ENCODE measurements at regions not wholly inside any gene's neighbourhood (a gene's known extent, or its start where the extent isn't known, plus 50 kb on each side); places are given as distances from the start of the nearest gene placed in this dataset.

DNA sequence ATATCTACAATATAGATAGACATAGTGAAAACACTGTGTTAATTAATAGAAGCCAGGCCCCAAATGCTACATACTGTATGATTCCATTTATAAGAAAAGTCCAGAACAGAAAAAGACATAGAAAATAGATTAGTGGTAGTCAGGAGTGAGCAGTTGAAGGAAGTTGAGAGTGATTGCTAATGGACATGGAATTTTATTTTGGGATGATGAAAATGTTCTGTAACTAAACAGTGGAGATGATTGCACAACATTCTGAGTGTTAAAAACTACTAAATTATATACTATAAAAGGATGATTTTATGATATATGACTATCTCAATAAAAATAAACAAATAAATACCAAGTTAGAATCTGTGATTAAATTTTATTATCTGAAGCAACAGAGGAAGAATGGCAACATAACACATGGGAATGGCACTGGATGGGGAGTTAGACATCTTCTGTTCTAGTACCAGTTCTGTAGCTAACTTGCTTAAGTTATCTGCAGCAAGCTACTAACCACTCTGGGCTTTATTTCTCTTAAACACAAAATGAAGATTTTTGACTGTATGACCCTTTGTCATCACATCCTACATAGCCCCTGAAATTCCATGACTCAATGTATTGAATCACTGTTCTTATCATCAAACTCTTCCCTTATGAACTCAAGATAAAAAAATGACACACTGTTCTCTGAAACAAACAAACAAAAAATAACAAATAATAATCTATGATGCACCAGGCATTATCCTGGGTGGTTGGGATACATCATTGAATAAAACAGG, 612.7 kb downstream of the TBL1XR1 start:
- H3K79me2 ChIP-seq (ENCODE audit: insufficient read depth, low read length), result no peaks in the 10 kb centered on the region
- no peaks in the 10 kb centered on the region for H4K20me1 ChIP-seq (ENCODE audit: insufficient read depth, low read length)
- H3K4me2 ChIP-seq (ENCODE audit: low read length), result no peak overlapping the region
- H3K4me1 Mint-ChIP-seq (ENCODE audit: low read depth, unreplicated experiment), result peaks cover 8% of the 10 kb centered on the region
- no peaks in the 10 kb centered on the region for H3K36me3 ChIP-seq (ENCODE audit: insufficient read depth, low read length)
- no peak overlapping the region for H3K4me3 ChIP-seq (ENCODE audit: insufficient read depth, low read depth, low read length)
- no peak overlapping the region for H3K9ac ChIP-seq (ENCODE audit: low read length)
- H3K36me3 Mint-ChIP-seq (ENCODE audit: low read depth, unreplicated experiment), result no peaks in the 10 kb centered on the region
- no peaks in the 10 kb centered on the region for H3K27me3 Mint-ChIP-seq (ENCODE audit: low read depth, unreplicated experiment)
- no peak overlapping the region for H3K27ac ChIP-seq (ENCODE audit: low read depth, low read length)
- no peaks in the 10 kb centered on the region for H3K4me1 ChIP-seq (ENCODE audit: insufficient read depth, low read length)
- H3K9me3 ChIP-seq (ENCODE audit: insufficient read depth, low read depth, low read length), result no peaks in the 10 kb centered on the region
- H3K27me3 ChIP-seq (ENCODE audit: insufficient read depth, low read length), result no peaks in the 10 kb centered on the region
- H3K4me3 Mint-ChIP-seq (ENCODE audit: unreplicated experiment), result no peak overlapping the region
- peak; percentile 27 for DNase-seq (ENCODE audit: low read depth)
- FAIRE-seq, result no peak
- peaks cover 3% of the 10 kb centered on the region for H3K9me3 Mint-ChIP-seq (ENCODE audit: unreplicated experiment)
- H2AFZ ChIP-seq (ENCODE audit: low read depth, low read length), result no peak overlapping the region
- H3K27ac Mint-ChIP-seq (ENCODE audit: unreplicated experiment), result no peak overlapping the region
- TF ChIP-seq EZH2 (IDR thresholded peaks at IDR 0.05; ENCODE audit: insufficient read depth, low read length), result no peak
- TF ChIP-seq, protein P1, sequence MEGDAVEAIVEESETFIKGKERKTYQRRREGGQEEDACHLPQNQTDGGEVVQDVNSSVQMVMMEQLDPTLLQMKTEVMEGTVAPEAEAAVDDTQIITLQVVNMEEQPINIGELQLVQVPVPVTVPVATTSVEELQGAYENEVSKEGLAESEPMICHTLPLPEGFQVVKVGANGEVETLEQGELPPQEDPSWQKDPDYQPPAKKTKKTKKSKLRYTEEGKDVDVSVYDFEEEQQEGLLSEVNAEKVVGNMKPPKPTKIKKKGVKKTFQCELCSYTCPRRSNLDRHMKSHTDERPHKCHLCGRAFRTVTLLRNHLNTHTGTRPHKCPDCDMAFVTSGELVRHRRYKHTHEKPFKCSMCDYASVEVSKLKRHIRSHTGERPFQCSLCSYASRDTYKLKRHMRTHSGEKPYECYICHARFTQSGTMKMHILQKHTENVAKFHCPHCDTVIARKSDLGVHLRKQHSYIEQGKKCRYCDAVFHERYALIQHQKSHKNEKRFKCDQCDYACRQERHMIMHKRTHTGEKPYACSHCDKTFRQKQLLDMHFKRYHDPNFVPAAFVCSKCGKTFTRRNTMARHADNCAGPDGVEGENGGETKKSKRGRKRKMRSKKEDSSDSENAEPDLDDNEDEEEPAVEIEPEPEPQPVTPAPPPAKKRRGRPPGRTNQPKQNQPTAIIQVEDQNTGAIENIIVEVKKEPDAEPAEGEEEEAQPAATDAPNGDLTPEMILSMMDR (IDR thresholded peaks at IDR 0.05; ENCODE audit: insufficient read depth, low read depth, low read length), result no peak

DNA sequence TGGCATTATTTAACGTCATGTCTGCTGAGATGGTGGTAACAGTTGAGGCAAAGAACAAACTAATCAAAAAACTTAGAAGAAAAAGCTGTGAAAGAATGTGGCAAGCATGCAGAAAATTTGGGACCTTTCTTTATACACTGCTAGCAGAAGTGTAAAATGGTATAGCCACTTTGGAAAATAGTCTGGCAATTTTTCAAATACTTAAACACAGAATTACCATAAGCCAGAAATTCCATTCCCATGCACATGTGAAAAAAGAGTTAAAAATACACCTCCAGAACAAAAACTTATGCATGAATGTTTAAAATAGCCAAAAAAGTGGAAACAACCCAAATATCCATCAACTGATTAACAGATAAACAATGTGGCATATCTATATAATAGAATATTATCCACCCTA, 613.3 kb downstream of the TBL1XR1 start:
- Histone ChIP-seq H3K4me3 (ENCODE audit: insufficient read depth, low read depth, low read length) (no peak overlapping the region), H3K4me1 (ENCODE audit: insufficient read depth, low read length) (no peaks in the 10 kb centered on the region), H3K4me2 (ENCODE audit: low read length) (no peak overlapping the region), H3K27ac (ENCODE audit: low read depth, low read length) (no peak overlapping the region), H3K9ac (ENCODE audit: low read length) (no peak overlapping the region), H2AFZ (ENCODE audit: low read depth, low read length) (no peak overlapping the region), H3K9me3 (ENCODE audit: insufficient read depth, low read depth, low read length) (no peaks in the 10 kb centered on the region), H4K20me1 (ENCODE audit: insufficient read depth, low read length) (no peaks in the 10 kb centered on the region), H3K79me2 (ENCODE audit: insufficient read depth, low read length) (no peaks in the 10 kb centered on the region), H3K27me3 (ENCODE audit: insufficient read depth, low read length) (no peaks in the 10 kb centered on the region), H3K36me3 (ENCODE audit: insufficient read depth, low read length) (no peaks in the 10 kb centered on the region)
- FAIRE-seq, result no peak
- peaks cover 9% of the 10 kb centered on the region for H3K4me1 Mint-ChIP-seq (ENCODE audit: low read depth, unreplicated experiment)
- no peaks in the 10 kb centered on the region for H3K36me3 Mint-ChIP-seq (ENCODE audit: low read depth, unreplicated experiment)
- H3K27ac Mint-ChIP-seq (ENCODE audit: unreplicated experiment), result no peak overlapping the region
- no peak overlapping the region for H3K4me3 Mint-ChIP-seq (ENCODE audit: unreplicated experiment)
- H3K9me3 Mint-ChIP-seq (ENCODE audit: unreplicated experiment), result peaks cover 3% of the 10 kb centered on the region
- no peaks in the 10 kb centered on the region for H3K27me3 Mint-ChIP-seq (ENCODE audit: low read depth, unreplicated experiment)
- no peak for TF ChIP-seq EZH2 (IDR thresholded peaks at IDR 0.05; ENCODE audit: insufficient read depth, low read length)
- TF ChIP-seq, protein P1 (IDR thresholded peaks at IDR 0.05; ENCODE audit: insufficient read depth, low read depth, low read length), result no peak
- DNase-seq (ENCODE audit: low read depth), result no peak

DNA sequence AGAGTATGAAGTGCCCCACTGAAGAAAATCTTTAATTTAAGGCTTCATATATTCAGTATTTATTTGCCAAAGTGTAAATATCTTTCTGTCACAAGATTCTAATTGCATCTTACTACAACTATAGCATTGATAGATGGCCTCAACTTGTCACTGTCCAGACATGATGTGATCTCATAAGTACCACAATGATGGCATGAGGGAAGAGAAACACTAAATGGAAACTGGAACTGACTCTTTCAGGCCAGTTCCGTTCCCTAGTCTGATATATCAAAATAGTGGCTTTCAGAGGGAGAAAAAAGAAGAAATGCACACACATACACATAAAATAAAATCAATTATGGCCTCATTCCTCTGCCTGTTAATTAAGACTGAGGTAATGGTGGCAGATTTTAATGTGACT, 615.7 kb downstream of the TBL1XR1 start:
- Histone ChIP-seq H3K4me1 (ENCODE audit: insufficient read depth, low read length) (no peaks in the 10 kb centered on the region), H4K20me1 (ENCODE audit: insufficient read depth, low read length) (no peaks in the 10 kb centered on the region), H2AFZ (ENCODE audit: low read depth, low read length) (no peak overlapping the region), H3K4me2 (ENCODE audit: low read length) (no peak overlapping the region), H3K27me3 (ENCODE audit: insufficient read depth, low read length) (no peaks in the 10 kb centered on the region), H3K79me2 (ENCODE audit: insufficient read depth, low read length) (no peaks in the 10 kb centered on the region), H3K36me3 (ENCODE audit: insufficient read depth, low read length) (no peaks in the 10 kb centered on the region), H3K9ac (ENCODE audit: low read length) (no peak overlapping the region), H3K9me3 (ENCODE audit: insufficient read depth, low read depth, low read length) (no peaks in the 10 kb centered on the region), H3K27ac (ENCODE audit: low read depth, low read length) (no peak overlapping the region), H3K4me3 (ENCODE audit: insufficient read depth, low read depth, low read length) (no peak overlapping the region)
- H3K36me3 Mint-ChIP-seq (ENCODE audit: low read depth, unreplicated experiment), result no peaks in the 10 kb centered on the region
- H3K9me3 Mint-ChIP-seq (ENCODE audit: unreplicated experiment), result peaks cover 3% of the 10 kb centered on the region
- no peaks in the 10 kb centered on the region for H3K27me3 Mint-ChIP-seq (ENCODE audit: low read depth, unreplicated experiment)
- TF ChIP-seq EZH2 (IDR thresholded peaks at IDR 0.05; ENCODE audit: insufficient read depth, low read length), result no peak
- TF ChIP-seq, protein P1 (IDR thresholded peaks at IDR 0.05; ENCODE audit: insufficient read depth, low read depth, low read length), result no peak
- peaks cover 9% of the 10 kb centered on the region for H3K4me1 Mint-ChIP-seq (ENCODE audit: low read depth, unreplicated experiment)
- H3K4me3 Mint-ChIP-seq (ENCODE audit: unreplicated experiment), result no peak overlapping the region
- DNase-seq (ENCODE audit: low read depth) (no peak), FAIRE-seq (no peak)
- no peak overlapping the region for H3K27ac Mint-ChIP-seq (ENCODE audit: unreplicated experiment)

All from astrocyte (in vitro differentiated cells and primary cell).